ENCODE measurements at regions not wholly inside any gene's neighbourhood (a gene's known extent, or its start where the extent isn't known, plus 50 kb on each side); places are given as distances from the start of the nearest gene placed in this dataset.

DNA sequence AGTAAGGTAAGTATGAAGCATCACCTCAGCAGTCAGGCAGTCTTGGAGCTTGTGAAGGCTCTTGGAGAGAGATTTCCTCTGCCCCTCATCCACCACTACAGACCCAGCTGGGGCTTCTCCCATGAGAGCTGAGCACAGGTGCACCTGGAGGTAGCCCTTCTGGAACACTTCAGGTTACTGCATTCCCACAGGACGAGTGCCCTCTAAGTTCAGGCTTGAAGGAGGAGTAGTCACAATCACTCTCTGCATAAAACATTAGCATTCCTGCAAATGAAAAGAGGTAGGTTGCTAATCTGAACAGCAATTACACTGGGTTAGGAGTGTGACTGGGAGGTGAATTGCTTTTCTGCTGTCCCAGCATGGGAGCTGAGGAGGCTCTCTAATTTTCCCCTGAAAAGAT lies 308.8 kb downstream of the TEX13C start (continued):
- TF ChIP-seq, protein P1, sequence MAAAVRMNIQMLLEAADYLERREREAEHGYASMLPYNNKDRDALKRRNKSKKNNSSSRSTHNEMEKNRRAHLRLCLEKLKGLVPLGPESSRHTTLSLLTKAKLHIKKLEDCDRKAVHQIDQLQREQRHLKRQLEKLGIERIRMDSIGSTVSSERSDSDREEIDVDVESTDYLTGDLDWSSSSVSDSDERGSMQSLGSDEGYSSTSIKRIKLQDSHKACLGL (CRISPR knock-in tag; IDR thresholded peaks at IDR 0.05; ENCODE audit: borderline replicate concordance, poor library complexity, severe bottlenecking): no peak
- TF ChIP-seq, protein P2, sequence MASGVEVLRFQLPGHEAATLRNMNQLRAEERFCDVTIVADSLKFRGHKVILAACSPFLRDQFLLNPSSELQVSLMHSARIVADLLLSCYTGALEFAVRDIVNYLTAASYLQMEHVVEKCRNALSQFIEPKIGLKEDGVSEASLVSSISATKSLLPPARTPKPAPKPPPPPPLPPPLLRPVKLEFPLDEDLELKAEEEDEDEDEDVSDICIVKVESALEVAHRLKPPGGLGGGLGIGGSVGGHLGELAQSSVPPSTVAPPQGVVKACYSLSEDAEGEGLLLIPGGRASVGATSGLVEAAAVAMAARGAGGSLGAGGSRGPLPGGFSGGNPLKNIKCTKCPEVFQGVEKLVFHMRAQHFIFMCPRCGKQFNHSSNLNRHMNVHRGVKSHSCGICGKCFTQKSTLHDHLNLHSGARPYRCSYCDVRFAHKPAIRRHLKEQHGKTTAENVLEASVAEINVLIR (CRISPR knock-in tag; IDR thresholded peaks at IDR 0.05): no peak

DNA sequence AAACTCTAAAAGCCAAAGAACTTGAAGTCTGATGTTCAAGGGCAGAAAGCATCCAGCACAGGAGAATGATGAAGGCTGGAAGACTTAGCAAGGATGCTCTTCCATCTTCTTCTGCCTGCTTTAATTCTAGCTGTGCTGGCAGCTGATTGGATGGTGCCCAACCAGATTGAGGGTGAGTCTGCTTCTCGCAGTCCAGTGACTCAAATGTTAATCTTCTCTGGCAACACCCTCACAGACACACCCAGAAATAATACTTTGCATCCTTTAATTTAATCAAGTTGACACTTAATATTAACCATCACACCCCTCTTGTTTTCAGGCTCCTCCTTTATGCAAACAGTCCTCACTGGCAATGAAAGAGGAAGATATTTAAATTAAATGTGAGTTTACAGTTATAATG lies 321.7 kb downstream of the TEX13C start:
- no TSS peak for BruUV-seq (replicated peaks)
- WGBS (ENCODE audit: insufficient coverage, low coverage, missing lambda C conversion rate): 11% methylated on average over 1 of the region's 1 CpG
- no peaks in the 10 kb centered on the region for H3K27me3 ChIP-seq (ENCODE audit: control insufficient read depth in 2 of 2, insufficient read depth in 2 of 2, low read length in 2 of 2)
- no peak overlapping the region for H3K4me3 ChIP-seq
- in situ Hi-C loops (cut with MboI) (no loop called here), intact Hi-C loops (cut with micrococcal nuclease) (no loop called here)
- H3K27ac ChIP-seq (ENCODE audit: extremely low read depth, low read depth, low read length): no peak overlapping the region
- FAIRE-seq: no peak
- H4K20me1 ChIP-seq (replicated peaks; ENCODE audit: control insufficient read depth, insufficient read depth, low read length): no peaks in the 10 kb centered on the region
- ATAC-seq: no peak
- no peak for TF ChIP-seq FUS (optimal IDR thresholded peaks at IDR 0.05; ENCODE audit: low read depth, low read length)
- no peak for TF ChIP-seq ZNF239 (CRISPR knock-in tag; IDR thresholded peaks at IDR 0.05)
- TF ChIP-seq E2F3 (CRISPR knock-in tag; IDR thresholded peaks at IDR 0.05): no peak
- TF ChIP-seq NR3C1 (CRISPR knock-in tag; IDR thresholded peaks at IDR 0.05): no peak
- no peak for TF ChIP-seq ZNF668 (CRISPR knock-in tag; IDR thresholded peaks at IDR 0.05)
- TF ChIP-seq THRAP3 (IDR thresholded peaks at IDR 0.05; ENCODE audit: borderline replicate concordance): no peak
- TF ChIP-seq ZNF507 (tag; conservative IDR thresholded peaks at IDR 0.05): no peak
- TF ChIP-seq SRSF3 (IDR thresholded peaks at IDR 0.05; ENCODE audit: insufficient read depth, low read length): no peak
- TF ChIP-seq ZNF76 (CRISPR knock-in tag; IDR thresholded peaks at IDR 0.05; ENCODE audit: borderline replicate concordance): no peak
- no peak for TF ChIP-seq CBX5 (IDR thresholded peaks at IDR 0.05; ENCODE audit: borderline replicate concordance, low read depth)
- TF ChIP-seq, protein P3, sequence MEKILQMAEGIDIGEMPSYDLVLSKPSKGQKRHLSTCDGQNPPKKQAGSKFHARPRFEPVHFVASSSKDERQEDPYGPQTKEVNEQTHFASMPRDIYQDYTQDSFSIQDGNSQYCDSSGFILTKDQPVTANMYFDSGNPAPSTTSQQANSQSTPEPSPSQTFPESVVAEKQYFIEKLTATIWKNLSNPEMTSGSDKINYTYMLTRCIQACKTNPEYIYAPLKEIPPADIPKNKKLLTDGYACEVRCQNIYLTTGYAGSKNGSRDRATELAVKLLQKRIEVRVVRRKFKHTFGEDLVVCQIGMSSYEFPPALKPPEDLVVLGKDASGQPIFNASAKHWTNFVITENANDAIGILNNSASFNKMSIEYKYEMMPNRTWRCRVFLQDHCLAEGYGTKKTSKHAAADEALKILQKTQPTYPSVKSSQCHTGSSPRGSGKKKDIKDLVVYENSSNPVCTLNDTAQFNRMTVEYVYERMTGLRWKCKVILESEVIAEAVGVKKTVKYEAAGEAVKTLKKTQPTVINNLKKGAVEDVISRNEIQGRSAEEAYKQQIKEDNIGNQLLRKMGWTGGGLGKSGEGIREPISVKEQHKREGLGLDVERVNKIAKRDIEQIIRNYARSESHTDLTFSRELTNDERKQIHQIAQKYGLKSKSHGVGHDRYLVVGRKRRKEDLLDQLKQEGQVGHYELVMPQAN (IDR thresholded peaks at IDR 0.05; ENCODE audit: borderline replicate concordance): no peak
- no peak for TF ChIP-seq ZEB2 (IDR thresholded peaks at IDR 0.05)
- no peak for TF ChIP-seq SP2 (IDR thresholded peaks at IDR 0.05; ENCODE audit: extremely low read depth, low read depth, low read length, poor library complexity, severe bottlenecking)
- TF ChIP-seq, protein P4, sequence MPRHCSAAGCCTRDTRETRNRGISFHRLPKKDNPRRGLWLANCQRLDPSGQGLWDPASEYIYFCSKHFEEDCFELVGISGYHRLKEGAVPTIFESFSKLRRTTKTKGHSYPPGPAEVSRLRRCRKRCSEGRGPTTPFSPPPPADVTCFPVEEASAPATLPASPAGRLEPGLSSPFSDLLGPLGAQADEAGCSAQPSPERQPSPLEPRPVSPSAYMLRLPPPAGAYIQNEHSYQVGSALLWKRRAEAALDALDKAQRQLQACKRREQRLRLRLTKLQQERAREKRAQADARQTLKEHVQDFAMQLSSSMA (CRISPR knock-in tag; IDR thresholded peaks at IDR 0.05): no peak
- no peak for TF ChIP-seq NRF1 (conservative IDR thresholded peaks at IDR 0.05 in 1 of 2, IDR thresholded peaks at IDR 0.05 in 1 of 2)
- TF ChIP-seq GTF2A2 (tag; IDR thresholded peaks at IDR 0.05): no peak
- TF ChIP-seq MBD2 (IDR thresholded peaks at IDR 0.05; ENCODE audit: borderline replicate concordance, low read depth): no peak
- TF ChIP-seq MEF2D (tag; conservative IDR thresholded peaks at IDR 0.05; ENCODE audit: low read depth): no peak
- no peaks in the 10 kb centered on the region for H3K9me1 ChIP-seq (ENCODE audit: control insufficient read depth, insufficient read depth, low read length)
- no peak overlapping the region for H3K9ac ChIP-seq (ENCODE audit: insufficient read depth in 1 of 2, low read depth in 2 of 2, low read length in 2 of 2)
- H3K4me1 ChIP-seq (replicated peaks in 1 of 2; ENCODE audit: control insufficient read depth in 2 of 2, insufficient read depth in 2 of 2, low read length in 2 of 2): no peaks in the 10 kb centered on the region
- no peak for DNase-seq (ENCODE audit: extremely low read depth in 1 of 4, low spot score in 3 of 4)
- H3K4me2 ChIP-seq (ENCODE audit: insufficient read depth, low read length): no peak overlapping the region
- H3K36me3 ChIP-seq (ENCODE audit: control insufficient read depth, insufficient read depth, low read length): no peaks in the 10 kb centered on the region
- no peaks in the 10 kb centered on the region for H3K79me2 ChIP-seq (ENCODE audit: control insufficient read depth, insufficient read depth, low read length)
- POLR2A ChIA-PET: no interaction called here
- CTCF ChIA-PET (ENCODE audit: low intra/inter-chr PET ratio): no interaction called here
- no peak overlapping the region for H2AFZ ChIP-seq (ENCODE audit: low read depth, low read length)
- H3K9me3 ChIP-seq (replicated peaks; ENCODE audit: control insufficient read depth, insufficient read depth, low read depth, low read length): no peaks in the 10 kb centered on the region; the same call in 1 of the 2 replicates
